GM18498 (cell line): ENCODE measurements at regions not wholly inside any gene's neighbourhood (a gene's known extent, or its start where the extent isn't known, plus 50 kb on each side); places are given as distances from the start of the nearest gene placed in this dataset.
A peak's percentile ranks its signal among the peaks of the same experiment; 100 is the strongest.
"Not testable (repeated sequence)": the region's sequence is repeated elsewhere in the genome, so short reads cannot be mapped to it uniquely, and the experiment has no call there.

Experiments
- ATAC-seq: cut with Tn5 transposase; IDR thresholded peaks from one replicate; pipeline ENCODE4 v1.9.1; 2021; ENCODE audit warnings: mild to moderate bottlenecking, moderate library complexity; ENCODE audit not compliant: unreplicated experiment

GRCh38 chr2:195364015-195364965 lies 292.7 kb upstream of the SLC39A10 start:
- no peak for ATAC-seq

GRCh38 chr2:195363496-195363895 lies 293.5 kb upstream of the SLC39A10 start:
- no peak for ATAC-seq

- ATAC-seq: no peak
Observed at GRCh38 chr2:195360242-195360641, 296.8 kb upstream of the SLC39A10 start.

DNA sequence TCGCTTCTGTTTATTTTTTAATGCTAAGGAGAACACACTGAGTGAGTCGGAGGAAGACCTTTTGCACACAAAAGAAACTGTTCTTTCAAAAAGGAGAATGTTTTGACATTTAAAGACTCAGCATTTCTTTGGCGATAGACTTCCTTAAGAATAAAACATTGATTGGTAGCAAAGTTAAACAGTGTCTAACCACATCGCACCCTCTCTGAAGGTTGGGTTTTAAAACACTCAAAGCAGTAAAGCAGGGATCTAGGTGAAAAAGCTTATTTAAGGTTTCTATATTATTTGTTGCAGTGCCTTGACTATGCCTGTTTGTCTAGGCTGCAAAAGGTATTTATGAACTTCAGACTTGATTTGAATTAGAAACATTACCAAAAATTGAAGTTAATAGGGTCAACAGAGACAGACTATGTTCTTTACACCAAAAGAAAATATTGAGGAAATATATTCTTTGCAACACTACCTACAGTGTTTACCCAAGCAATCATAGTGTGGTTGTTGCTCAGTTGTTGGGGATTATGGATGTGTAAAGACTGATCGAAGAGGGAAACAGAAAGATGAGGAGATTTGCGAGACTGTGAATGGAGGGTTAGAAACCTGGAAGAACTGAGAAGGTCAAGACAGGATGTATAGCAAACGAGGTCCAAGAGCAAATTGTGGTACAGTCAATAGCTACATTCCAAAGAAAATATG lies 297.8 kb upstream of the SLC39A10 start:
- ATAC-seq: no peak

GRCh38 chr2:195356920-195357440 lies 300.0 kb upstream of the SLC39A10 start:
- ATAC-seq: no peak

GRCh38 chr2:195356026-195356425 lies 301.0 kb upstream of the SLC39A10 start:
- no peak for ATAC-seq

DNA sequence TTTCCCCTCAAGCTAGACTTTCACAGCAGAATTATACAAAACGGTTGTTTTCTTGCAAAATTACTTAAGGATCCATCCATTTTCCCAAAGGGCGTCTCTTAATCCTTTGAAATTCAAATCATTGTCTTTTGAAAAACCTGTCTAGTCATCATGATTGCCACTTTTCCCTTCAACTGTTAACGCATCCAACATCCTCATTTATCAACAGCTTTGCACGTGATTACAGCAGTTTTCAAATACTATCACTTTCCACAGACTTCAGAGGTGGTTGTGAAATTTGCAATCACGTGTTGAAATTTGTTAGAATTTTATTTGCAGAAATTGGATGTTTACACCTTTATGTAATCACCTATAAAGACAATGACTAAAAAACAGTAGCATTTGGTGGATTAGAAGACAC lies 304.4 kb upstream of the SLC39A10 start:
- no peak for ATAC-seq

DNA sequence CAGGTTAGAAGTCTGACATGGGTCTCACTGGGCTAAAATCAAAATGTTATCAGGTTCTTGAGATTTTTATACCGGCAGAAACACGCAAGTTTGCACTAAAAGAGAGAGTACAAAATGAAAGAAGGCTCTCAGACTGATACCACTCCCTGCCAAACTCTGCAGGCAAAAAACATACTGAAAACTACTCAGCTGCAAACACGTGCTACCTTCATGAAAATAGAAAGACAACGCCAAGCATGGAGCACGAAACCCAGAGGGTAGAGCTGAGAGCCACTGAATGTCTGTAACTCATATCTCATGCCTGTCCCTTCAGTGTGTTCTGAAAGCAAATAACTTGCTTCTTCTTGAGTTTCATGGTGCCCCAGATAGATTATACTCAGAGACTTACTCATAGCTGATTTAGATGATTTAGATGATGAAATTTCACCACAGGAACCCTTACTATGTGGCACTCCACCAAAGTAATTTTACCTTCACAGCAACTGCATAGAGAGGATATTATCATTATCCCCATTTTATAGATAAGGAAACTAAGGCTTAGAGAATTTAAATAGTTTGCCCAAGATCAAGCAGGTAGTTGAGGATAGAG lies 313.0 kb upstream of the SLC39A10 start:
- ATAC-seq: no peak

GRCh38 chr2:195343540-195343939 lies 313.5 kb upstream of the SLC39A10 start:
- peak; percentile 69 for ATAC-seq

- no peak for ATAC-seq
Observed at GRCh38 chr2:195342061-195342460, 315.0 kb upstream of the SLC39A10 start.

- ATAC-seq: no peak
Observed at GRCh38 chr2:195338856-195339255, 318.2 kb upstream of the SLC39A10 start.

DNA sequence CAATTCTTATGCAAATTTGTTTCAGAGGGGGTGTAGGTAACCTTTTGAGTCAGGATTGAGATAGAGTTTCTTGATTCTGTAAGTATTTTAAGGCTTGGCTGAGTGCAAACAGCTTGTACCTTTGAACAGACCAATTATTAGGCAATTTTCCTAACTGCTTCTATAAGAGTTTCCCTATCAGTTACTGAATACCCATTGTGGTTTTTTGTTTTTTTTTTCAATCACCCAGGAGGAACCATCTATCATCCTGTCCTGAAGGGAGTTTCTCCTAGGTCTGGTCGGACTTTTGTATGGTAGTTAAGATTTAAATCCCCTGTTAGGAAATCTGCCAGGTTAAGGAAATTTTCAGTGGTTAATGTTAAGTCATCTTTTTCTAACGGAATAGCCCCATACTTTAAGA lies 319.4 kb upstream of the SLC39A10 start:
- no peak for ATAC-seq

GRCh38 chr2:195333869-195334268 lies 323.2 kb upstream of the SLC39A10 start:
- no peak for ATAC-seq

GRCh38 chr2:195331966-195332365 lies 325.1 kb upstream of the SLC39A10 start:
- no peak for ATAC-seq

GRCh38 chr2:195331129-195331528 lies 325.9 kb upstream of the SLC39A10 start:
- ATAC-seq: no peak

DNA sequence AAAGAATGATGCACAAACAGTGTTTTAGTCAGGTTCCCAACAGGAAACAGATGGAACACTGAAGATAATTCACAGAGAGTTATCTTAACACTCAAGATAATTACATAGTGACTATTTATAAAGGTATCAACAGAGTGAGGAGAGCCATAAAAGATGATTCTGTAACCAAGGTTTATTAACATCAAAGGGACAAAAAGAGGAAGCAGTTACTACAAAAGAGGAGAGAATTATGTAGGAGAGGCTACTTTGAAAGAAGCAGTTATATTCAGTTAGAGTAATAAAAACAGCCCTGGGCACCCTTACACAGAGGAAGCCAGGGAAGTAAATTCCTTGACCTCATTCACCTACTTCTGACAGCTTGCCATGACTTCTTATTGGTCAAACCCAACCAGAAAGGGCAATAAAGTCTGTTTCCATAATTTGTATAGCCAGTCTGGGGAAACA lies 326.5 kb upstream of the SLC39A10 start:
- ATAC-seq: no peak

DNA sequence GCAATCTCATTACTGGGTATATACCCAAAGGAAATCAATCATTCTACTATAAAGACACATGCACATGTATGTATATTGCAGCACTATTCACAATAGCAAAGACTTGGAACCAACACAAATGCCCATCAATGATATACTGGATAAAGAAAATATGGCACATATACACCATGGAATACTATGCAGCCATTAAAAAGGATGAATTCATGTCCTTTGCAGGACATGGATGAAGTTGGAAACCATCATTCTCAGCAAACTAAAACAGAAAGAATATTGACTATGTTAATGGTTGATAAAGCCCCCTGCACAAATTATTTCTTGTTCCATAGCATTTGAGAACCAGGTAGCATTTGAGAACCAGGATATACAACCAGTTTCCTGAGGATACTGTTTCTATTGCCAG lies 327.2 kb upstream of the SLC39A10 start:
- not testable (repeated sequence) for ATAC-seq

DNA sequence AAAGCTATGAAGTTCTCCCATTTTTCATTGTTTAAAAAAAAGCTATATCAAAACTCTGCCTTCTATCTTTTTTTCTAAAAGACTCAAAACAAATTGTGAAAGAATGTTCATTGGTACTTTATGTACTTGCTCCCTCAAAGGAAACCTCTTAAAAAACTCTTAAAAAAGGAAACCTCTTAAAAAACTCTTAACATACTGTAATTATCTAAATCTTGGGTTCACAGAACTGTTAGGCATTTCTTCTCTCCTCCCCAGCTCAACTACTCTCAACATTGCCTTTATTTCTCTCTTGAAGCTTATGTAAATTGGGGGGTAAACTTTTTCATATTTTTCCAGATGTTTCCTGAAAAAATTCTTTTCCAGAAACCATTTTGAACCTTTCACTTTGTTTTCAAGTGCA lies 330.5 kb upstream of the SLC39A10 start:
- no peak for ATAC-seq

DNA sequence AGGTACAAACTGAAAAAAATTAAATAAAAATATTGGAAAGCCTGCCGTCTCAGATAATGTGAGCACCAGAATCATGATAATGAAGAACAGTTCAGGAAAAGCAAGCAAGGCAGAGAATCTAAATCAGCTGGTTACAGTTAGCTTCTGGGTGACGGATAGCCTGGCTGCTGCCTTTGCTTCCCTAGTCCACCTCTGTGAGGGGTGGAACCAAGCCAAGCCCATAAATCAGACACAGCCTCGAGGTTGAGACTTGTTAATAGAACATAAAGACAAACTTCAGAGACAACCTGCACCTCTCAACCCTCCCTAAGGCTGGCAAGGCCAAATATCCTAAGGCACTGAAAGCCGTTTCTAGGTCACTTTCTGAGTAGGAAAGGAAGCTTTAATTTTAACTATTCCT lies 334.7 kb upstream of the SLC39A10 start:
- no peak for ATAC-seq

DNA sequence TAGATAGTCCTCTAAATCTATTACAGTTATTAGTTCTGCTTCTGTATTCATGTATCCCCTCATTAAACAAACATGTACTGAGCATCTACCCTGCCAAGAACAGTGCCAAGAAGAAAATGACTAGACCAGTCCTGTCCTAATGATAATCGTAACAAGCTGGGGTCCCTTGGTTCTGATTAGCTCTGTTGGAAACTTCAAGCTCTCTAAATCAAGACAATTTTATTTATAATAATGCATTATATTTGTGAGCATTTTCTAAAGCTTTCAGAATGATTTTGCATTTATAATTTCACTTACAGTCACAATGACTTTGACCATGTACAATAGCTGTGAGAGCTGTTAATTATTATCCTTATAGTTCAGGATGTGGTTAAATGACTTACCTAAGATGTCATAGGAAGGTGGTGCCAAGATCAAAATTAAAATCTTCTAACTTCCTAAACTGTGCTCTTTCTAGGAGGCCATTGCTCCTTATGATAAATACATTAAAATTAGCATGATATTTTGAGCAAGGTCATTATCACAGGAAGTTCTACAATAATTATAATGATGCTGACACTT lies 336.5 kb upstream of the SLC39A10 start:
- ATAC-seq: peak; percentile 77
